Left lung (tissue), 4 donors: ENCODE measurements at regions not wholly inside any gene's neighbourhood (a gene's known extent, or its start where the extent isn't known, plus 50 kb on each side); places are given as distances from the start of the nearest gene placed in this dataset.

ENCODE experiments used
- ATAC-seq: fragments of 200-7000 bp; cut with Tn5 transposase; one replicate; pipeline ENCODE4 v1.9.1; 2020; ENCODE audit warnings: moderate library complexity
- DNase-seq, 4 donors: peaks; one replicate each; pipeline ENCODE4 v3.0.0-alpha.2; 2013 to 2020
- H3K27ac ChIP-seq, 2 donors: fragments of 200-600 bp; sonication (generic) in 1 of 2; one replicate each; pipeline versions ENCODE4 v1.5.0 to v1.8.0; 2020 to 2021
- H3K27me3 ChIP-seq, 2 donors: fragments of 200-600 bp; sonication (generic) in 1 of 2; one replicate each; pipeline versions ENCODE4 v1.5.0 to v1.8.0; 2020 to 2021
- H3K36me3 ChIP-seq, 2 donors: fragments of 200-600 bp; sonication (generic) in 1 of 2; one replicate each; pipeline versions ENCODE4 v1.5.0 to v1.8.0; 2020 to 2021
- H3K4me1 ChIP-seq, 2 donors: fragments of 200-600 bp; one replicate each; pipeline ENCODE4 v1.8.0; 2021
- H3K4me3 ChIP-seq, 2 donors: fragments of 200-600 bp; sonication (generic) in 1 of 2; one replicate each; pipeline versions ENCODE4 v1.5.0 to v1.8.0; 2020 to 2021; ENCODE audit warnings: mild to moderate bottlenecking in 1 of 2
- H3K9me3 ChIP-seq, 2 donors: fragments of 200-600 bp; sonication (generic) in 1 of 2; one replicate each; pipeline versions ENCODE4 v1.5.0 to v1.8.0; 2020 to 2021
- CTCF ChIP-seq, 2 donors: fragments of 200-600 bp; sonication (generic) in 1 of 2; IDR thresholded peaks; one replicate each; pipeline versions ENCODE4 v1.5.0 to v1.8.0; 2021; ENCODE audit warnings: antibody characterized with exemption in 2 of 2
- intact Hi-C, 2 donors: fragments of 100-400 bp; cut with DNase I; formaldehyde crosslinking; loops; one replicate each; pipeline versions ENCODE4 v1.11.2 to v1.14.2; 2022
- donor health status: DM: no; HTN: yes; CAD: no.
- donor health status: DM: no; HTN: no; CAD: no.

DNA sequence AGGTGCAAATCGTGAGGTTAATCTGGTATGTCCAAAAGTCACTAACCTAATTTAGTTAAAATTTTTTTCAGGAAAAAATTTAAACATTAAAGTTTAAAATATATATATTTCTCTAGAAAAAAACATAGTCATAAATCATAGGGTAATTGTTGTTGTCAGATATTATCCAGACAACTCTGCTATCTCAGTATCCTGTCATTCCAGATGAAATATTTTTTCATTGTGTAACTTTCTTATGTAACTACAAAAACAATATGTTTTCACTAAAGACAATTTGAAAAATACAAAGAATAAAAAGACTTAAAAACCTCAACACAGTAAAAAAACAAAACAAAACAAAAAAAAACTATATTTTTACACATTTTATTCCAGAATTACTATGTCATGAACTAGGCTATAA lies 57.6 kb downstream of the TENT5A start:
- Histone ChIP-seq H3K9me3 (no peaks in the 10 kb centered on the region), H3K27me3 (no peaks in the 10 kb centered on the region), H3K4me1 (no peaks in the 10 kb centered on the region), H3K4me3 (no peak overlapping the region), H3K27ac (no peak overlapping the region), H3K36me3 (no peaks in the 10 kb centered on the region)
- no peak for TF ChIP-seq CTCF (IDR thresholded peaks at IDR 0.05)
- intact Hi-C loops = no loop called here
- ATAC-seq = no peak
- DNase-seq = no peak

GRCh38 chr6:81694207-81694606 lies 58.3 kb downstream of the TENT5A start:
- intact Hi-C loops = no loop called here
- DNase-seq = no peak
- no peak for ATAC-seq
- TF ChIP-seq CTCF (IDR thresholded peaks at IDR 0.05) = no peak
- Histone ChIP-seq H3K36me3 (no peaks in the 10 kb centered on the region), H3K4me3 (no peak overlapping the region), H3K27ac (no peak overlapping the region), H3K4me1 (no peaks in the 10 kb centered on the region), H3K9me3 (no peaks in the 10 kb centered on the region), H3K27me3 (no peaks in the 10 kb centered on the region)

- no peak overlapping the region for H3K4me3 ChIP-seq
- ATAC-seq (no peak), DNase-seq (no peak)
- no peaks in the 10 kb centered on the region for H3K9me3 ChIP-seq
- H3K27me3 ChIP-seq = no peaks in the 10 kb centered on the region
- no peak for TF ChIP-seq CTCF (IDR thresholded peaks at IDR 0.05)
- H3K36me3 ChIP-seq = no peaks in the 10 kb centered on the region
- H3K27ac ChIP-seq = no peak overlapping the region
- intact Hi-C loops = no loop called here
- no peaks in the 10 kb centered on the region for H3K4me1 ChIP-seq
Measured at GRCh38 chr6:81693266-81693665, 59.2 kb downstream of the TENT5A start.

- intact Hi-C loops = no loop called here
- Histone ChIP-seq H3K27ac (no peak overlapping the region), H3K27me3 (no peaks in the 10 kb centered on the region), H3K4me3 (no peak overlapping the region), H3K36me3 (no peaks in the 10 kb centered on the region), H3K9me3 (no peaks in the 10 kb centered on the region), H3K4me1 (no peaks in the 10 kb centered on the region)
- no peak for DNase-seq
- TF ChIP-seq CTCF (IDR thresholded peaks at IDR 0.05) = no peak
- ATAC-seq = no peak
Measured at GRCh38 chr6:81690073-81690472, 62.4 kb downstream of the TENT5A start.

GRCh38 chr6:81689580-81689979 lies 62.9 kb downstream of the TENT5A start:
- DNase-seq (no peak), ATAC-seq (no peak)
- no peaks in the 10 kb centered on the region for H3K27me3 ChIP-seq
- no peaks in the 10 kb centered on the region for H3K36me3 ChIP-seq
- no peak overlapping the region for H3K27ac ChIP-seq
- H3K4me3 ChIP-seq = no peak overlapping the region
- TF ChIP-seq CTCF (IDR thresholded peaks at IDR 0.05) = no peak
- intact Hi-C loops = no loop called here
- no peaks in the 10 kb centered on the region for H3K4me1 ChIP-seq
- H3K9me3 ChIP-seq = no peaks in the 10 kb centered on the region
